NCI-H526 (cell line): ENCODE measurements at regions not wholly inside any gene's neighbourhood (a gene's known extent, or its start where the extent isn't known, plus 50 kb on each side); places are given as distances from the start of the nearest gene placed in this dataset.

Experiments used
- DNase-seq, 2 experiments: peaks; one replicate each; lab custom pipeline; 2025; lab: John Stamatoyannopoulos, UW

- DNase-seq, result no peak
Measured at GRCh38 chr5:92504346-92504745, 1076.7 kb downstream of the NR2F1-AS1 start.

GRCh38 chr5:92500752-92501151 lies 1080.3 kb downstream of the NR2F1-AS1 start:
- no peak for DNase-seq

- DNase-seq, result no peak
Measured at GRCh38 chr5:92496545-92496944, 1084.5 kb downstream of the NR2F1-AS1 start.

GRCh38 chr5:92494508-92494907 lies 1086.5 kb downstream of the NR2F1-AS1 start:
- DNase-seq, result no peak

GRCh38 chr5:92492908-92493307 lies 1088.1 kb downstream of the NR2F1-AS1 start:
- DNase-seq, result no peak

- no peak for DNase-seq
Measured at GRCh38 chr5:92484484-92484883, 1096.5 kb downstream of the NR2F1-AS1 start.

- no peak for DNase-seq
Measured at GRCh38 chr5:92472981-92473566, 1090.0 kb upstream of the ARRDC3 start.

GRCh38 chr5:92471861-92472260 lies 1088.7 kb upstream of the ARRDC3 start:
- DNase-seq, result no peak

- no peak for DNase-seq
Measured at GRCh38 chr5:92470770-92471169, 1087.7 kb upstream of the ARRDC3 start.

- DNase-seq, result no peak
Measured at GRCh38 chr5:92468295-92468694, 1085.2 kb upstream of the ARRDC3 start.

GRCh38 chr5:92467695-92468094 lies 1084.6 kb upstream of the ARRDC3 start:
- no peak for DNase-seq

GRCh38 chr5:92460505-92460904 lies 1077.4 kb upstream of the ARRDC3 start:
- no peak for DNase-seq

GRCh38 chr5:92459654-92460053 lies 1076.5 kb upstream of the ARRDC3 start:
- no peak for DNase-seq

GRCh38 chr5:92455011-92455410 lies 1071.9 kb upstream of the ARRDC3 start:
- no peak for DNase-seq

GRCh38 chr5:92444888-92445287 lies 1061.8 kb upstream of the ARRDC3 start:
- peak; percentile 0 to 43 for DNase-seq

- DNase-seq, result no peak
Measured at GRCh38 chr5:92435781-92436180, 1052.7 kb upstream of the ARRDC3 start.

GRCh38 chr5:92429646-92430045 lies 1046.5 kb upstream of the ARRDC3 start:
- DNase-seq, result no peak

- DNase-seq, result no peak
Measured at GRCh38 chr5:92428415-92428814, 1045.3 kb upstream of the ARRDC3 start.

GRCh38 chr5:92424785-92425426 lies 1041.8 kb upstream of the ARRDC3 start:
- peak; percentile 41 to 53 for DNase-seq

GRCh38 chr5:92421942-92422341 lies 1038.8 kb upstream of the ARRDC3 start:
- DNase-seq, result no peak

- DNase-seq, result no peak
Measured at GRCh38 chr5:92421196-92421595, 1038.1 kb upstream of the ARRDC3 start.

GRCh38 chr5:92419261-92419660 lies 1036.1 kb upstream of the ARRDC3 start:
- no peak for DNase-seq

GRCh38 chr5:92418341-92418740 lies 1035.2 kb upstream of the ARRDC3 start:
- no peak for DNase-seq

GRCh38 chr5:92409134-92409533 lies 1026.0 kb upstream of the ARRDC3 start:
- DNase-seq, result no peak
